ENCODE measurements at regions not wholly inside any gene's neighbourhood (a gene's known extent, or its start where the extent isn't known, plus 50 kb on each side); places are given as distances from the start of the nearest gene placed in this dataset.
A peak's percentile ranks its signal among the peaks of the same experiment; 100 is the strongest.

DNA sequence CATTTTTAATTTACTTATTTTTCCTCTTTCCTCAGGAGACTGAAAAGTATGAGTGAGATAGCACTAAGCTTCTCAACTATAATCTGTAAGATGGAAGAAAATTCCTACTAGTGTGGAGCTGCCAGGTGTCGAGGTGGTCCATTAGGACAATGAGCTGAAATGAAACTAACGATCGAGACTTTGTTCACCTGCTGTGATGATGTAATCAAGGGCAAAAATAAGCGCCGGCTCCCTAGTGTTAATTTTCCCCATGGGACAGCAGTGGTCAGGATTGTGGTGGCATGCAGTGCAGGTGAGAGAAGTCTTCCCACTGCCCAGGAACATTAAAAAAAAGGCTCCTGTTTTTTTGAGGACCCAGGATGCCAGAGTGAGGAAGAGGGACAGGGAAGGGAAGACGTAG, 859.1 kb upstream of the GCFC2 start:
- H3K27me3 ChIP-seq (ENCODE audit: control insufficient read depth, insufficient read depth, low read length, poor library complexity, severe bottlenecking) = no peaks in the 10 kb centered on the region
- H3K9me3 Mint-ChIP-seq = peaks cover 7% of the 10 kb centered on the region
- no peak overlapping the region for H3K9ac ChIP-seq (ENCODE audit: extremely low read depth, low read length, poor library complexity, severe bottlenecking)
- H3K4me3 ChIP-seq (ENCODE audit: low read length) = no peak overlapping the region
- H3K27me3 Mint-ChIP-seq (ENCODE audit: insufficient read depth) = no peaks in the 10 kb centered on the region
- TF ChIP-seq, protein P1, sequence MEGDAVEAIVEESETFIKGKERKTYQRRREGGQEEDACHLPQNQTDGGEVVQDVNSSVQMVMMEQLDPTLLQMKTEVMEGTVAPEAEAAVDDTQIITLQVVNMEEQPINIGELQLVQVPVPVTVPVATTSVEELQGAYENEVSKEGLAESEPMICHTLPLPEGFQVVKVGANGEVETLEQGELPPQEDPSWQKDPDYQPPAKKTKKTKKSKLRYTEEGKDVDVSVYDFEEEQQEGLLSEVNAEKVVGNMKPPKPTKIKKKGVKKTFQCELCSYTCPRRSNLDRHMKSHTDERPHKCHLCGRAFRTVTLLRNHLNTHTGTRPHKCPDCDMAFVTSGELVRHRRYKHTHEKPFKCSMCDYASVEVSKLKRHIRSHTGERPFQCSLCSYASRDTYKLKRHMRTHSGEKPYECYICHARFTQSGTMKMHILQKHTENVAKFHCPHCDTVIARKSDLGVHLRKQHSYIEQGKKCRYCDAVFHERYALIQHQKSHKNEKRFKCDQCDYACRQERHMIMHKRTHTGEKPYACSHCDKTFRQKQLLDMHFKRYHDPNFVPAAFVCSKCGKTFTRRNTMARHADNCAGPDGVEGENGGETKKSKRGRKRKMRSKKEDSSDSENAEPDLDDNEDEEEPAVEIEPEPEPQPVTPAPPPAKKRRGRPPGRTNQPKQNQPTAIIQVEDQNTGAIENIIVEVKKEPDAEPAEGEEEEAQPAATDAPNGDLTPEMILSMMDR (conservative IDR thresholded peaks at IDR 0.05) = no peak
- H3K4me1 Mint-ChIP-seq = peaks cover 36% of the 10 kb centered on the region
- H3K27ac Mint-ChIP-seq = peak overlapping the region; percentile 9
- no peaks in the 10 kb centered on the region for H3K36me3 ChIP-seq (ENCODE audit: control insufficient read depth, insufficient read depth, low read length)
- H3K4me3 Mint-ChIP-seq = no peak overlapping the region
- H3K27ac ChIP-seq (ENCODE audit: low read depth, low read length) = no peak overlapping the region
- H3K36me3 Mint-ChIP-seq (ENCODE audit: low read depth) = peaks cover 4% of the 10 kb centered on the region
- peaks cover 10% of the 10 kb centered on the region for H3K9me3 ChIP-seq (ENCODE audit: control insufficient read depth, low read length)
- 67 to 78% methylated on average over 3 to 6 of the region's 6 CpGs for WGBS, 2 experiments (ENCODE audit: insufficient coverage in 1 of 2, insufficient read length in 1 of 2)
- no peaks in the 10 kb centered on the region for H3K4me1 ChIP-seq (ENCODE audit: control insufficient read depth, insufficient read depth, low read length)
- DNase-seq = no peak

DNA sequence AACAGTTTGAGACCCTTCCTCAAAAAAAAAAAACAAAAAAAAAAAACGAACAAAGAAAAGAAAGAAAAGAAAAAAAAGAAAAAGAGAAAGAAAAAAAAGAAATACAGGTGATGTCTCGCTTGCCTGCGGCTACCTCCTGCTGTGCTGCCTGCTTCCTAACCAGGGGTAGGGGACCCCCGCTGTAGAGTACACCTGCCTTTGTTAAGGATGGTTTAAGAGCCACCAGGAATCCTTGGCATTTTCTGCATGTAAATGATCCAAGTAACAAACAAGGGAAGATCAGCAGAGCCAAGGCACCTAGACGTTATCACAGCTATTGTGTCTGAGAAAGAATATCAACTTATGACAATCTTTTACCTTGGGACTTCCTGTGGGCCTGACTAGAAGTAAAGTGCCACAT, 856.8 kb upstream of the GCFC2 start:
- Histone ChIP-seq H3K27me3 (ENCODE audit: control insufficient read depth, insufficient read depth, low read length, poor library complexity, severe bottlenecking) (no peaks in the 10 kb centered on the region), H3K36me3 (ENCODE audit: control insufficient read depth, insufficient read depth, low read length) (no peaks in the 10 kb centered on the region), H3K9me3 (ENCODE audit: control insufficient read depth, low read length) (peaks cover 10% of the 10 kb centered on the region), H3K9ac (ENCODE audit: extremely low read depth, low read length, poor library complexity, severe bottlenecking) (no peak overlapping the region), H3K27ac (ENCODE audit: low read depth, low read length) (no peak overlapping the region), H3K4me1 (ENCODE audit: control insufficient read depth, insufficient read depth, low read length) (no peaks in the 10 kb centered on the region), H3K4me3 (ENCODE audit: low read length) (no peak overlapping the region)
- 92 to 93% methylated on average over 4 to 5 of the region's 5 CpGs for WGBS, 2 experiments (ENCODE audit: insufficient coverage in 1 of 2, insufficient read length in 1 of 2)
- Mint-ChIP-seq H3K36me3 (ENCODE audit: low read depth) (peaks cover 4% of the 10 kb centered on the region), H3K4me3 (no peak overlapping the region), H3K27ac (no peak overlapping the region), H3K4me1 (peaks cover 22% of the 10 kb centered on the region), H3K27me3 (ENCODE audit: insufficient read depth) (no peaks in the 10 kb centered on the region), H3K9me3 (peaks cover 7% of the 10 kb centered on the region)
- DNase-seq = no peak
- TF ChIP-seq, protein P1 (conservative IDR thresholded peaks at IDR 0.05) = no peak

DNA sequence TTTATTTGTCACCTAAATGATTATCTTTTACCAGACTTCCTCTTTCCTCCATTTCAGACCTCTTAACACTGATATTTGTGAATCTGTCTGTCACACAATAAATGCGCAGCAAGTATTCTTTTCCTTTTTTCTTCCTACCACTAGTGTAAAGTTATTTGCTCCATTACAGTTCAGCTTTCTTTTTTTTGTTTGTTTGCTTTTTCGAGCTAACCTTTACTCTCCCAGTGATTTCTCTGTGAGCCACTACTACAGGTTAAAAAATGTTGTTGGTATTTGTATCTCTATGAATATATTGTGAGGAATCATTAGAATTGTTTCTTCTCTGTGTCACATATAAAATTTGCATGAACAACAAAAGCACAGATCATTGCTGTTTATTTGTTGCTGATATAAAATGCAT, 854.0 kb upstream of the GCFC2 start:
- TF ChIP-seq, protein P1 (conservative IDR thresholded peaks at IDR 0.05) = no peak
- Mint-ChIP-seq H3K27me3 (ENCODE audit: insufficient read depth) (no peaks in the 10 kb centered on the region), H3K4me3 (no peak overlapping the region), H3K36me3 (ENCODE audit: low read depth) (peaks cover 4% of the 10 kb centered on the region), H3K4me1 (peaks cover 1% of the 10 kb centered on the region), H3K9me3 (peaks cover 7% of the 10 kb centered on the region), H3K27ac (no peak overlapping the region)
- no peak overlapping the region for H3K27ac ChIP-seq (ENCODE audit: low read depth, low read length)
- no peaks in the 10 kb centered on the region for H3K27me3 ChIP-seq (ENCODE audit: control insufficient read depth, insufficient read depth, low read length, poor library complexity, severe bottlenecking)
- H3K4me1 ChIP-seq (ENCODE audit: control insufficient read depth, insufficient read depth, low read length) = no peaks in the 10 kb centered on the region
- no peak for DNase-seq
- no peak overlapping the region for H3K4me3 ChIP-seq (ENCODE audit: low read length)
- H3K9ac ChIP-seq (ENCODE audit: extremely low read depth, low read length, poor library complexity, severe bottlenecking) = no peak overlapping the region
- WGBS, 2 experiments (ENCODE audit: insufficient coverage in 1 of 2, insufficient read length in 1 of 2) = 93 to 100% methylated on average over 1 to 2 of the region's 2 CpGs
- H3K9me3 ChIP-seq (ENCODE audit: control insufficient read depth, low read length) = peaks cover 10% of the 10 kb centered on the region
- H3K36me3 ChIP-seq (ENCODE audit: control insufficient read depth, insufficient read depth, low read length) = no peaks in the 10 kb centered on the region
